ENCODE measurements at regions not wholly inside any gene's neighbourhood (a gene's known extent, or its start where the extent isn't known, plus 50 kb on each side); places are given as distances from the start of the nearest gene placed in this dataset.

DNA sequence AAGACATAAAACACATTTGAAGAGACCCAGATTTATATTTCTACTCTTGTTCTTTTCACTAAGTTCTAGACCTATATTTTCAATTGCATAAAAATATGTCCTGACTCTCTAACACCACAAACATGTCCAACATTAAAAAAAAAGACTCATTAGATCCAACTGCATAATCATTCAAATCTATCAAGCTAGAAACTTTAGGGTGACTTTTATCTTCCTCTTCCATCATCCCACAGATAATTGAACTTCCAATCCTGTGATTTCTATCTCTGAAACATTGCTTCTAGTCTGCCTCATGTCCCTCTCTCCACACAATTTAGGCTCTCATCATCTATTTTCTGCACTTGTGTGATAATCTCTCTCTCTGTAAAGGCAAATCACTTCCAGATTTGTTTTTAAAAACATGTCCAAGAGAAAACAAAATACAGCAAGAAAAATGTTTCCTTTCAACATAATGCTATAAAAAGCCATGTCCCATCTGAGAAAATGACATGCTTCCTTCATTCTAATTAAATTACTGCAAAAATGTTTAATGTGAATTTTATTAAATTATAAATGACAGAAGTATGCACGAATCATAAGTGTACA is 615.9 kb downstream of the RNF144B start:
- DNase-seq (ENCODE audit: unreplicated experiment), result no peak
- ChIA-PET POLR2A (no interaction called here), CTCF (no interaction called here)
- H3K9me3 Mint-ChIP-seq (ENCODE audit: unreplicated experiment), result no peaks in the 10 kb centered on the region
- H3K36me3 Mint-ChIP-seq (ENCODE audit: insufficient read depth, unreplicated experiment), result no peaks in the 10 kb centered on the region
- no peak overlapping the region for H3K4me3 Mint-ChIP-seq (ENCODE audit: unreplicated experiment)
- H3K27ac Mint-ChIP-seq (ENCODE audit: low read depth, unreplicated experiment), result no peak overlapping the region
- peaks cover 32% of the 10 kb centered on the region for H3K27me3 Mint-ChIP-seq (ENCODE audit: insufficient read depth, unreplicated experiment)
- intact Hi-C loops (cut with micrococcal nuclease), result no loop called here
- no peak for TF ChIP-seq CTCF (IDR thresholded peaks at IDR 0.05; ENCODE audit: unreplicated experiment)
- BruUV-seq (replicated peaks), result no TSS peak
- H3K4me1 Mint-ChIP-seq (ENCODE audit: insufficient read depth, unreplicated experiment), result no peaks in the 10 kb centered on the region

DNA sequence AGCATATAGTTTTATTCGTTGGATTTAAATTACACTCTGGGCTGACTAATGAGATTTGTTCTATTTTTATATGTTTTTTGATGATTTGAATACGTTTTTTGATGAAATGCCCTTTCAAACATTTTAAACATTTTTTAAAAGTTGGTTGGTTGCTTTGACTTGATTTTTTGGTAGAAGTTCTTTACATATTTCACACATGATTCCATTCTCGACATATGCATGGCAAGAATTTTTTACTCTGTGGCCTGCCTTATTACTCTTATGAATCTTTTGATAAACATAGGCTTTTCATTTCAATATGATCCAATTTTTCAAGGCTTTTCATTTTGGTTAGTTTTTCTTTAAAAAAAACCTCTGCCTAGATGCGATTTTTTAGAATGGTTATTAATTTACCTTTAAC is 617.0 kb downstream of the RNF144B start:
- no peak for DNase-seq (ENCODE audit: unreplicated experiment)
- no peaks in the 10 kb centered on the region for H3K4me1 Mint-ChIP-seq (ENCODE audit: insufficient read depth, unreplicated experiment)
- BruUV-seq (replicated peaks), result no TSS peak
- ChIA-PET POLR2A (no interaction called here), CTCF (no interaction called here)
- intact Hi-C loops (cut with micrococcal nuclease), result no loop called here
- H3K27me3 Mint-ChIP-seq (ENCODE audit: insufficient read depth, unreplicated experiment), result peaks cover 21% of the 10 kb centered on the region
- H3K36me3 Mint-ChIP-seq (ENCODE audit: insufficient read depth, unreplicated experiment), result no peaks in the 10 kb centered on the region
- H3K4me3 Mint-ChIP-seq (ENCODE audit: unreplicated experiment), result no peak overlapping the region
- no peak overlapping the region for H3K27ac Mint-ChIP-seq (ENCODE audit: low read depth, unreplicated experiment)
- TF ChIP-seq CTCF (IDR thresholded peaks at IDR 0.05; ENCODE audit: unreplicated experiment), result no peak
- no peaks in the 10 kb centered on the region for H3K9me3 Mint-ChIP-seq (ENCODE audit: unreplicated experiment)

DNA sequence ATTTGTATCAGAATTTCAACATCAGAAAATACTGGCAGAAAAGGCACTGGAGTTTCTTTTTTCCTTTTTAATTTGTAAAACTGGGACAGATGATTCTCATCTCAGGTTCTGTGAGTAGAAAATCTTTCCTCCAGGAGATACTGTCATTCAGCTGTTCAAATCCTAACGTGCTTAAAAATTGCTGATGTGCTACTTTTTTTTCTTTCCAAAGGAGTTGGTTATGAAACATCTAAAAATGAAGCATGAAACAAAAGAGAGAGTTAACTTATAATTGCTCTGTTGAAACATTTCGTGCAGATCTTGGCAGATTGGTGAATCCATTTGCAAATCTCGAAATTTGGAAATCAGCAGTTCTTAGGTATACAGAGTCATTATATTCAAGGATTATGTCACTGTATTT is 622.6 kb downstream of the RNF144B start:
- no peaks in the 10 kb centered on the region for H3K36me3 Mint-ChIP-seq (ENCODE audit: insufficient read depth, unreplicated experiment)
- no peaks in the 10 kb centered on the region for H3K9me3 Mint-ChIP-seq (ENCODE audit: unreplicated experiment)
- no TSS peak for BruUV-seq (replicated peaks)
- H3K4me1 Mint-ChIP-seq (ENCODE audit: insufficient read depth, unreplicated experiment), result no peaks in the 10 kb centered on the region
- no peak for DNase-seq (ENCODE audit: unreplicated experiment)
- TF ChIP-seq CTCF (IDR thresholded peaks at IDR 0.05; ENCODE audit: unreplicated experiment), result no peak
- ChIA-PET CTCF (interaction anchor here (0.6 to 4.2 kb wide), 3 partner anchors 15 to 1035 kb away, joined by 3 to 15 read pairs (median 5); no protein-coding TSS in a partner anchor), POLR2A (no interaction called here)
- no peak overlapping the region for H3K27ac Mint-ChIP-seq (ENCODE audit: low read depth, unreplicated experiment)
- H3K27me3 Mint-ChIP-seq (ENCODE audit: insufficient read depth, unreplicated experiment), result peaks cover 40% of the 10 kb centered on the region
- intact Hi-C loops (cut with micrococcal nuclease), result no loop called here
- H3K4me3 Mint-ChIP-seq (ENCODE audit: unreplicated experiment), result no peak overlapping the region

GRCh38 chr6:19013026-19013705 is 626.0 kb downstream of the RNF144B start:
- peak; percentile 23 for DNase-seq (ENCODE audit: unreplicated experiment)
- Mint-ChIP-seq H3K27ac (ENCODE audit: low read depth, unreplicated experiment) (no peak overlapping the region), H3K4me1 (ENCODE audit: insufficient read depth, unreplicated experiment) (no peaks in the 10 kb centered on the region), H3K9me3 (ENCODE audit: unreplicated experiment) (no peaks in the 10 kb centered on the region), H3K27me3 (ENCODE audit: insufficient read depth, unreplicated experiment) (peaks cover 29% of the 10 kb centered on the region), H3K4me3 (ENCODE audit: unreplicated experiment) (no peak overlapping the region), H3K36me3 (ENCODE audit: insufficient read depth, unreplicated experiment) (no peaks in the 10 kb centered on the region)
- intact Hi-C loops (cut with micrococcal nuclease), result no loop called here
- CTCF ChIA-PET, result interaction anchor here (2.4 kb wide), 1 partner anchor 12 kb away, joined by 10 read pairs; no protein-coding TSS in a partner anchor
- BruUV-seq (replicated peaks), result no TSS peak
- POLR2A ChIA-PET, result no interaction called here
- TF ChIP-seq CTCF (IDR thresholded peaks at IDR 0.05; ENCODE audit: unreplicated experiment), result no peak

Measured in MCF 10A (cell line).